DLD1 (cell line): ENCODE measurements at regions not wholly inside any gene's neighbourhood (a gene's known extent, or its start where the extent isn't known, plus 50 kb on each side); places are given as distances from the start of the nearest gene placed in this dataset.

Experiments used
- in situ Hi-C: cut with HindIII; loops from 2 replicates; pipeline ENCODE4 v1.10.0; 2017; ENCODE audit warnings: low sequenced_read_pairs

DNA sequence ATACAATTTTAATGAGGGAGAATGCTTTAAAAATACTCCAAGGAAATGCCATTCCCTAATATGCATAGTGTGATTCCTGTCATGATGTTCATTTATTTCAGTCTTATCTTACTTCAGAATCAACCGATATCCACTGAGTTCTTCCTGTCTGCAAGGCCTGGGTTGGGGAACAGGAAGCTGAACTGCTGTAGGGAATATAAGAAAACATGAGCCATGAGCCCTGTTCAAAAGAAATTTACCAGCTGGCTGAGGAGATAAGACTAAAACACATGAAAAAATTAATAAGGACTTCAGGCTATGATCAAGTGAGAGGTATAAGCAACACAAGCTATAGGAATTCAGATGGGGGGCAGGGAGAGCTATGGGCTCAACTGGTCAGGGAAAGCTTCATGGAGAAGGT is 184.7 kb downstream of the PLPP4 start:
- in situ Hi-C loops = no loop called here

DNA sequence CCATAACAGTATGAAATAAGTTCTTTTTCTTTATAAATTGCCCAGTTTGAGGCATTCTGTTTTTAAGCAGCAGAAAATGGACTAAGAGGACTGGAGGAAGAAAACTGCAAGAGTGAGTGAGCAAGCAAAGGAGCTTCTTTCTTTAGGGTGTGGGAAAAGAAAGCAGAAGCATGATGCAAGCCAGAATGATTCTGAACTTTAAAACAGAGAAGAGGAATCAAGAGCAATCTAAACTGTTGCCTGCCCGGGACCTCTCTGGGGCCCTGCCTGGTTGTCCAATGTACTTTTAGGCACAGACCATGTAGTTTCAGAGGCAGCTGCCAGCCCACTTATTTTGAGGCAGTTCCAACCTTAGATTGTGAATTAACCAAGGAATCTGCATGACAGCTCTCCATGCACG is 186.3 kb downstream of the PLPP4 start:
- in situ Hi-C loops = no loop called here

DNA sequence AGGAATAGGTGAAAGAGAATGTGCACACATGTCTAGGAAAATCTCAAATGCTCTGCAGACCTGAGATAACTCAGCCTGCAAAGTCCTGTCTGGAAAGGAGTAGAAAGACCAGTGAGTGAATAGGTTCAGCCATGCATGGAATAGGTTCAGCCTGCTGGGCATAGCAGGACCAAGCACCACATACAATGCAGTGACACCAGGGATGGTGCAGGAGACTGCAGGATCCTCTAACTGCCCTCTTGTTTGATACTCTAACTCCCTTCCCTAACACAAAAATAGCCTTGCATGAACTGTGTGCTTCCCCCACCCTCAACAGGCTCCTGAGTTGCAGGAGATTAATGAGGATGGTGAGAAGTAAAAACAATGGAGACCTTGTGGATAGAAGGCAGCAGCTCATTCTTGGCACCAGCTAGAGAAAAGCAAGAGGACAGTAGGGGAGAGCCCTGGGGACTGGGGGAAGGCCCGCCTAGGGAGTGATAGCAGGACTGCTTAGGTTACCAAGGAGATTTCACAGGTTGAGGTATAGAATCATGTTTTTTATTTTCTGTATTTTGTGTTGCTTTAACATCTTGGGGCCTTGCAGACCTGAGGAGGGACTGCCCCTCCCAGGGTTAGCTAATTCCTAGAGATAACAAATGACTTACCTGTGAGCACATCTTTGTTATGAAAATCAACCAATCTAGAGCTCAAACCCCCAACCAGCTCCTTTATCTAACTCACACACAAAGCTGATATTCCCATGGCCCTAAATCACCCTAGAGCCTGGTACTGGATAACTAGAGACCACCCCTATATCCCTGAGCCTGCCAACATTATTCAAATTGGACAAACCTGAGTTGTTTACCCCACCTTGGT is 187.8 kb downstream of the PLPP4 start:
- in situ Hi-C loops = no loop called here

DNA sequence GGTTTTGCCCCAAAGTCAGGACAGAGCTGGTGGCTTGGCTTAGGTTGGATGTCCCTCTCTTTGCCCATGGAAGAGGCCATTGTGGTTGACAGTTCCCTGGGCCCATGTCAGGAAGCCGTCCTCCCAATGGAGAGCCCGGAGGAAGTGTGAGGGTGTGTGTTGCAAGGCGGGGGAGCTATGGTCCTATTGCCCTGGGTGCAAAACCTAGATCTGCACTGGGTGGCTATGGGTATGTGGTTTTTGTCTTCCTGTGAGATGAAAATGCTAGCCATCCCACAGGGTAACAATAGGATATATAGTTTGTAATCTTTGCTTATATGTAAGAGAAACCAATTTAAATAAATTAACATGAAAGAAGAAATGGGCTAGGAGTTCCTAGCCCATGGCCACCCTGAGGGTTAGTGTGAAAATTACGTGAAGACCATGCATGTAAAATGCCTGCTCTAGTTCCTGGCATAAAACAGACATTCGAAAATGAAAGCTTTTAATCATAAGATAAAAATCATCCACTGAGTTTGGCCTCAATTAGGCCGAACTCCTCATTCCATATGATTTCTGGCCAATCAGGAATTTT is 189.2 kb downstream of the PLPP4 start:
- in situ Hi-C loops = no loop called here

DNA sequence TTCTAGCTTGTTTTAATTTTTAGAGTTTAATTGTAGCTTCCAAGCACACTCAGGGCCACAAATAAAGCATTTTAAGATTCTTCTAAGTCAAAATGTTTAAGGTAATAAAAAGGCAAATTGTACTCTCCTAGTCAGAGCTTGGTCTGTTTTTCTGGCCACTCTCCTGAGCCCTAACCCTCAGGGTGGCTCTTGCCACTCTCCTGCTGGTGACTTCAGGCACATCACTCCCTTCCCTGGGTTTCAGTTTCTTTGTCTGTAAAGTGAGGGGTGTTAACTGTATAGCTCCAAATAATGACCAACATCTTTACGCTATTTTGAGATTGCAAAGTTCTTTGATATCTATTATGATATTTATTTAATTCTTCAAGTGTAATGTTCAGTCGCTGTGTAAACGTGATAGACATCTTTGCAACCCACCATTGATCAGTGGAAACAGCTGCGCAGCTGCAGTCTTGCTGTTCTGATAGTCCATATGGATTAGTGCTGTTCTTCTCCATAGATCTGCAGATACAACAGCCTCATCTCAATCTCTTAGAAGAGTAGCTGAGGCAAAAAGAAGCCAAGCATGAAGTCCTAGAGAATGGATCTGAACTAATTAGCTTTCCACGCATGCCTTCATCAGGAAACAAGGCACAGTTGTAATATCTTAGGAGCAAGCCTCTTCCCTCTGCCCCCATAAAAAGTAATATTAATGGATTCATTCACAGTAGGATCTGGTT is 189.9 kb downstream of the PLPP4 start:
- in situ Hi-C loops = no loop called here

DNA sequence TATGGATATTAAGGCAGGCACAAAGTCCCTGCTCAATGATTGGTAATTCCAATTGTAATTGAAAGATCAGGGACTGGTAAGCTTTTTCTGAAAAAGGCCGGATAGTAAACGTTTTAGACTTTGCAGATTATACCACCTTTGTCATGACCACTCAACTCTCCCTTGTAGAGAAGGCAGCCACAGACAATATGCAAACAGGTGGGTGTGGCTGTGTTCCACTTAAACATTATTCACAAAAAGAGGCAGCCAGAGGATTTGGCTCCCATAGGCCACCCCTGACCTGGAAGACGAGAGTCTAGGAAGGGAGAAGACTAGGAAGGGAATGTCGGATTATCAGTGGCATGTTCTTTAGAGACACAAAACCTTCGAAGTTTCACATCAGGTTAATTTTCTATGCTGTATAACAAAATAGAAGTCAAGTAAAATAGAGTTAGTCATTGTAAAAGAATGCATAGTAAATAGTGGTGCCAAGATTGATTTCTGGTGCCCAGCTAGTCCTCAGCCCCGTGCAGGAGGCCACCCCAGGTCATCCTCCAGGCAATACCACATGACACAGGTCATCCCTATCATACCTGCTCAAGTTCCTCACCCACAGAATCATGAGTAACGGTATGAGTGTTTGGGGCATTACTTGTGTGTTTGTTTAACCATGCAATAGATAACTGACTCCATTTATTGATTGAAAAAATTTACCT is 193.8 kb downstream of the PLPP4 start:
- in situ Hi-C loops = no loop called here

DNA sequence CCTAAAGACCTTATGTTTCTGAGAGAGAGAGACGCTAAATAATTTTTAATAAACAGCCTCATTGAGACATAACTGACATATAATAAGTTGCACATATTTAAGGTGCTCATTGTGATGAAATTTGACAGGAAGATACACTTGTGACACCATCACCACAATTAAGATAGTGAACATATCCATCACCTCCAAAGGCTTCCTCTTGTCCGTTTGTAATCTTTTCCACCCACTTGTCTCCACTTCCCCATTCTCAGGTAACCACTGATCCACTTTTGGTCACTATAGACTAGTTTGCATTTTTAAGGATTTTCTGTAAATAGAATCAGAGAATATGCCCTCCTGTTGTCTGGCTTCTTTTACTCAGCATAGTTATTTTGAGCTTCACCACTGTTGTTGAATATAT is 195.1 kb upstream of the WDR11 start:
- in situ Hi-C loops = no loop called here

DNA sequence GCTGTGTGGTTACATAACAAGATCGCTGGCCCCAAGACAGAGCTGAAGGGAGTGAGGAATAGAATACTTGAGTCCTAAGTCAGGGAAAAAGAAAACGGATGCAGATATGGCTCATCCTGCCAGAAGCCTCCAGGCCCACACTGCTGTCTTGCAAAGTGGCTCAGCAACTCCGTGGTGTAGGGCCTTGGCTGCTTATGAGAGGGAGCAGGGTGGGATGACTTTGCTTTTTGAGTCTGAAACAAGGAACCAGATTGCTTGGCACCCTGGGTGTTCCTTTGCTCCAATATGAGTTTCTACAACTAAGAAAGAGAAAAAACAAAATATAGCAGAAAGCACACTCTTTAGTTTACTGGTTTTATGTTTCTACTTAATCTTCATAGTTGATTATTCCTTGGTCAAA is 193.8 kb upstream of the WDR11 start:
- in situ Hi-C loops = no loop called here

DNA sequence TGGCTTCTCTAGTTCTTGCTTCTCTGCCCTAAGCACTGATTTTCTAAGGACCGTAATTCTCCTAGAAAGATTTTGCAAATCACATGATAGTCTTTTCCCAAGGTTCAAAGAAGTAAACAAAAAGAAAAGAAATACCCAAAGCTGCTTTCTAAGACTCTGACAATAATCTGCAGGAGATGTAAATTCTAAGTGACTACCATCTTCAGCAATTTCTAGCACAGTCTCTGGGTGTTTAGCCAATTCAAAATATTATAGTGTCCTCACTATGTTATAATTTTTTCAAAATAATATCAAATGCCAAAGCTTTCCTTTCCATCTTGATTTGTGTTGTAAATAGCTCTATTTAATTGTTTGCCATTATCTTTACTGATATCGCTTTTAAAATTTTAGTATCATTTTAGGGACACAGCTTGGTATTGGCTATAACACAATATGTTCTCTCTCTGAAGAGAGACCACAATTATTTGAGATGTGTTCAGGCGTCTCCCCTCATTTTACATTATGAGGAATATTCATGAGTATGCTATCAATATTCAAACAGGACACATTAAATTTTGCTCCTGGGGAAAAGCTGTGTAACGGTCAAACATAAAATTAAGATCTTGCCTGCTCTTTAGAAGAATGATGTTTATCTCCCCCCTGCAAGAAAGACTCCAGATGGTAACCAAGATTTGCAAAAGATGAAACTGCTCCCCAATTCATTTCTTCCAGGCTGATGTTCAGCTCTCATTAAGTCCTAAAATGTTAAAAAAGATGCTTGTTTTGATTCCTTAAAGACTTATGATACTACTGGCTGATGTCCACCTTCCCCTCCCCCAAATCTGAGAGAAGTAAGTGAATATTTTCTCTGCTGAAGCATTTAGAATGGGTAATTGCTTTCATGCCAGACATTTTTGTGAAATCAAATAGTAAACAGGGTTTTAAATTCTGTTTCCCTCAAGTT is 191.9 kb upstream of the WDR11 start:
- in situ Hi-C loops = no loop called here

DNA sequence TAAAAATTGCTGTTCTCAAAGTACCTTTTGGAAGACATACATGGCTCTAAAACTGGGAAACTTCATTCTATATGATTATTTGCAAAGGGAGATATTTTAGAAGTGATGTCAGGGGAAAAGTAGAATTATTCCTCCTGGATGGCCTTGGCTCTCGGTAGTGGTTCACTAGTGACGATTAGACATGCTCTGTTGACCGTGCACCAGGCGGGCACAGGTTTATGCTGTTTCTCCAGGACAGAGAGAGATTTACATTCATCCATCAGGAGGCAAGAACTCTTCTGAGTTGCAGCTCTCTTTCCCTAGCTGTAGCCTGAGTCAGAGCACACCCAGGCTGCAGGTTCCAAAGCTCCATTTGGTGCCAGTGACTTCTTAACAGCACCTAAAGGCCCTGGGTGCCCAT is 184.9 kb upstream of the WDR11 start:
- in situ Hi-C loops = no loop called here

DNA sequence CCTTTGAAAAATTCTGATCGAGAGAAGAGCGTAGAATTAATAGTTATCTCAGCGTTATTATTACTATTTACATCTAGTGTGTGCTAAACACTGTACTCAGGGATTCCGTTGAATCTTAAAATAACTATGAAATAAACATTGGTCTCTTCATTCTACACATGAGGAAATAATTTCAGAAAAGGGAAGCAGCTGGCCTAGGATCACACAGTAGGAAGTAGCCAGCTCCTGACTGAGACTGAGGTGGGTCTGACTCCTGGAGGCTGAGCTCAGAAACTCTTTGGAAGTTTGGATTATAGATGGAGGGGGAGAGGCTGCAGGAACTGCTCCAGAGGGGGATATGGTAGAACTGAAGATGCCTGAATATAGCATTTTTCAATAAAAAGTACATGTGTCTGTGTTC is 183.9 kb upstream of the WDR11 start:
- in situ Hi-C loops = no loop called here

DNA sequence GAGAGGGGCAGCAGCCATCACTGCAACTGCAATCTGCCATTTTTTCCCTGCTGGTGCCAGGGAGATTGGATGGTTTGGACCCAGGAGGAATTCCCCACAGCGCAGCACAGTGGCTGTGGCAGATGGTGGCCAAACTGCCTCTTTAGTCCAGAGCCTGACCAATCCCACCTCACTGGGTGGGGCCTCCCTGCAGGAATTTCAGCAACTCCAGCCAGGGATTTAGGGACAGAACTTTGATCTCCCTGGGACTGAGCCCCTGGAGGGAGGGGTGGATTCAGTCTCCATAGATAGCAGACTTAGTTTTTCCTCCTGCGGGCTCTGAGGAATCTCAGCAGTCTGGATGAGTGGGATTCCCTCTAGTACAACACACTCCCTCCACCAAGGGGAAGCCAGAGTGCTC is 179.7 kb upstream of the WDR11 start:
- in situ Hi-C loops = no loop called here

DNA sequence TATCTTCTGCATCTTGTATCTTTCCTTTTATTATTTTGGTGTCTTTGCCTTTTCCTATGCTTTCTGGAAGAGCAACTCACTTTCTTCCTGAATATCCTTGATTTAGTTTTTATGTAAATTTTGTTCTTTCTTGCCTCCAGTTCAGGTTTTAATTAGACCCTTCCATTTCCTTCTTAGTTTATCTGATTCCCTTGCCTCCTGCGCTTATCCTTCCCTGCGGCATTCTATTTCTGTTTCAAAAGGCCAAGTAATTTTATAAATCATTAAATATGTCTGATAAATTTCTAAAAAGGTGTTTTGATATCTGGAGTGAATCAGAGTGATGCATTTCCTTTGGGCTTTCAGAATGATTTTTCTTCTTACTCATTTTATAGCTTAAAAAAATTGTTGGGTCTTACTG is 167.7 kb upstream of the WDR11 start:
- in situ Hi-C loops = no loop called here

DNA sequence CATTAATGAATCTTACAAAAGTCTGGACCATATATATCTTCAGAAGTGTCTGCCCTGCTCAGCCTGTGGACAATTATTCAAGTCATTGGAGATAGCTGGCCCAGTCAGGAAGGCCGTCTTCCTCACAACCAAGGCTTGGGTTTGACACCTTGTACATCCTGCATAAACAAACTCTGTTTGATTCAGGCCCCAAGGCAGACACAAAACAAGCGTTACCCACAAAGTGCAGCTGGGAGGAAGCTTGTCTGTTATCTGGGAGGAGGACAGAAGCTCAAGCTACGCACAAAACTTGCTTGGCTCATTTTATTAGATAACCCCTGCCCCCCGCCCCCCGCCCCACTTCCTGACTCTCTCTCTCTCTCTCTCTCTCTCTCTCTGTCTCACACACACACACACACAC is 166.9 kb upstream of the WDR11 start:
- in situ Hi-C loops = no loop called here

DNA sequence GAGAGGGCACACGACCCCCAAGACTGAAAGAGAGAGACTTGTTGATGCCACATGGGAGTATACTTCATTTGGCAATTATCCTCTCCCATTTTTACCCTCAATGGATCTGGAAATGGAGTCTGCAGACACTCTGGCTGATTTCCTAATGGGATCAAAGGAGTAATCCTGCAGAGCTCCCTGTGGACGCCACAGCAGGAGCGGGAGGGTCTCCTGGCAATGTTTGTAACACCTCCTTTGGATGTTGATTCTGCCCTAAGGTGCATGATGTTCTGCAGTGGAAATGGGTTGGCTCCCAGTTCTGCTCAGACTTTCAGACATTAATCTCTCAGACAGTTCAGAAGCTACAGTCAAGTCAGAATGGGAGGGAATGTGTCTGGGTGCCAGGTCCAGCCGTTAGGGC is 166.0 kb upstream of the WDR11 start:
- in situ Hi-C loops = no loop called here

DNA sequence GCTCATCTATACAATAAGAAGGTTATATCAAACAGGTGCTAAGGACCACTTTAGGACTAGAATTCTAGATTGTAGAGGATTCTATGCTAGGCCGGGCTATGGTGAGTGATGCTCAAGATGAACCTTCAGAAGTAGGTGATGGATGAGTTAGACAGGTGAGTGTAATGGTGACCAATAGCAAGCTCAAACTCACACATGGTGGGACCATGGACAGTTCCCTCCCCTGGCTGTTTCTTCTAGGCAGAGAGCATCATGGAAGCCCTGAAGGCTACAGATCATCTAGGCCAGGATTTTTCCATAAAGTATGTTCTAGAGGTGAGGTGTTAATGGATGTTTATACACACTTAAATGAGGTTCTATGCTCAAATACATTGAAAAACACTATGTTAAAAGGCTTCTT is 162.2 kb upstream of the WDR11 start:
- in situ Hi-C loops = no loop called here

DNA sequence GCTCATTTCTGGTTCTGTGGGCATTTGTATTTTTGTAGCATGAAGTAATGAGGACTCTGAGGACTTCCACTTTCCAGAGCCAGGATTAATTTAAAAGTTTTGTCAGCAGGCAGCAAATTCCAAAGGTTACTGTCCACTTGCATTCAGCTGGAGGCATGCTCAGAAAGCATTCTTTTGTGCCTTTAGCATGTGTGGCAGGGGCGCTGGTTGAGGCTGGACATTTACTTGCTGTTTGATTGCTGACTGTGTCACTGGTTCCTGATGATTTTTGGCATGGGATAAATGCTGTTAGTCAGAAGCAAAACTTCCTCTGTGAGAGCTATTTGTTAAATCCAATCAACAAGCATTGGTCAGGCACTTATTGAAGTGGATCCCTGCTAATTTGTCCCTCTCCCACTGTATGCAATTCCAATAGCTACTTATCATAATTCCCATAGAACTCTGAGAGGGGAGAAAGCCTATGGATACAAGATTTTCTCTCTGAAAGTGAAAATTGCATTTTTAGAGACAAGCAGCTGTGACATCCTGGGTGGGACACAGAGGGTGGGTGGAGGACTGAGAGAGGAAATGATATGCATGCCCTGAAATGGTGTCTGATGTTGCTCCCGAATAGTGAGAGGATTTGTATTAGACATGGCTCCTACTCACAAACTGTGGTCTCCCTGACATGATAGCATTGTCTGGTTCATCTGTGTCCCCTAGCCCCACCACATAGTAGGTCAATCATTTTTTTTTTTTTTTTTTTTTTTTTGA is 161.2 kb upstream of the WDR11 start:
- in situ Hi-C loops = no loop called here

DNA sequence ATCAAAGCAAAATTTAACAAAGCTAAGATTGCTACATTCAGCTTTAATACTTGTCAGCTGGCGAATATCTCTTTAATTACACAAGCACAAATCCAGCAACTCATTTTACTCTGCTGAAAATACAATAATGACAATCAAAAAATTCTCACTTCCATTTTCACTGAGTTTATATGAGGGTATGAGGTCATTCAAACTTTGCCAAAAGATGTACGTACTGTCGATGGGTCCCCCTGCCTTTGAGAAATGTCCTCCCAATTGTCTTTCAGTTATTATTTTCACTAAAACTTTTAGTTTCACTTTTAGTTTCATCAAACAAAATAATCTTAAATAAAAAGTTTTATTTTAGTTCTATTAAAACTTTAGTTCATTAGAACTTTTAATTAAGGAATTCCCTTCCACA is 159.5 kb upstream of the WDR11 start:
- in situ Hi-C loops = no loop called here

DNA sequence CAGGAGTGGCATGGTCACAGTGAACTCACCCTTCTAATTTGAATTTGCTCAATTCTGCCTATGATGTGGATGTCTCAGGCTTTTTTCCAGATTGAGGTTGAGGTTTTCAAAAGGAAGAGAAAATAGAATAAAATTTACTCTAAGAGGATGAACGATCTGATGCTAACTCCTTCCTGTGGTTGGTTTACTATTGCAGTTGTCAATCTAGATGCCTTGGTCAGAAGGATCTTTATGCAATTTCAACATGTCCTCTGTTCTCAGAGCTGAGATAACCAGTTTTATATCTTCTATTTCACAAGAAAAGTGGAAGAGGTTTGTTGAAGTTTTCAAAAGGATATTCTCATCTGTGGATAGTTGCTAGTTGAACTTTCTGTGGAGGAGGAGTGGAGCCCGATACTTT is 150.7 kb upstream of the WDR11 start:
- in situ Hi-C loops = no loop called here

DNA sequence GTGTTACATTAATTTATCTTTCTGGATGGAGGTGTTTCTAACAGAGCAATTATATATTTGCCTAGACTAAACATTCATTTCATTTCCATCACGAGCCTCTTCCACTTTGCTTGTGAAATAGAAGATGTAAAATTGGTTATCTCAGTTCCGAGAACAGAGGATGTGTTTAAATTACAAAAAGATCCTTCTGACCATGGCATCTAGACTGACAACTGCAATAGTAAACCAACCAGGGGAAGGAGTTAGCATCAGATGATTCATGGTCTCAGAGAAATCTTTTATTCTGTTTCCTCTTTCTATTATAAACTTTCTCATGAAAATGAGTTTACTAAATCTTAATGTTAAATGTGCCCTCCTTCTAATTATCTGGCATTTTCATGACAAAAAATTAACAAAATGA is 149.8 kb upstream of the WDR11 start:
- in situ Hi-C loops = no loop called here
